ENCODE measurements at regions not wholly inside any gene's neighbourhood (a gene's known extent, or its start where the extent isn't known, plus 50 kb on each side); places are given as distances from the start of the nearest gene placed in this dataset.

- Histone ChIP-seq H3K9me3 (no peaks in the 10 kb centered on the region), H3K4me1 (peaks cover 0 to 12% (median 3%) of the 10 kb centered on the region in 4 donors), H3K27me3 (no peaks in the 10 kb centered on the region), H3K27ac (no peak overlapping the region), H3K4me3 (no peak overlapping the region), H3K36me3 (peaks cover 0 to 6% (median 0%) of the 10 kb centered on the region in 3 donors)
- DNase-seq (ENCODE audit: low spot score in 2 of 2), result no peak
- 52 to 58% methylated on average over 6 of the region's 6 CpGs for WGBS, 2 donors
- TF ChIP-seq POLR2A (IDR thresholded peaks at IDR 0.05) (no peak), CTCF (IDR thresholded peaks at IDR 0.05) (no peak), EP300 (IDR thresholded peaks at IDR 0.05) (no peak)
Measured at GRCh38 chr20:19833395-19833794, 75.3 kb downstream of the RIN2 start.

- H3K4me3 ChIP-seq, result no peak overlapping the region
- peaks cover 0 to 12% (median 0%) of the 10 kb centered on the region in 4 donors for H3K4me1 ChIP-seq
- DNase-seq (ENCODE audit: low spot score in 2 of 2), result no peak
- H3K27ac ChIP-seq, result no peak overlapping the region
- H3K36me3 ChIP-seq, result peaks cover 0 to 6% (median 0%) of the 10 kb centered on the region in 3 donors
- no peaks in the 10 kb centered on the region for H3K27me3 ChIP-seq
- no peaks in the 10 kb centered on the region for H3K9me3 ChIP-seq
- 57 to 68% methylated on average over 4 of the region's 4 CpGs for WGBS, 2 donors
- no peak for TF ChIP-seq EP300 (IDR thresholded peaks at IDR 0.05)
- TF ChIP-seq POLR2A (IDR thresholded peaks at IDR 0.05), result no peak
- TF ChIP-seq CTCF (IDR thresholded peaks at IDR 0.05), result no peak
Measured at GRCh38 chr20:19834287-19834686, 76.2 kb downstream of the RIN2 start.

GRCh38 chr20:19834783-19835182, 76.7 kb downstream of the RIN2 start:
- Histone ChIP-seq H3K4me1 (peaks cover 0 to 12% (median 0%) of the 10 kb centered on the region in 4 donors), H3K27ac (no peak overlapping the region), H3K27me3 (no peaks in the 10 kb centered on the region), H3K36me3 (peaks cover 0 to 6% (median 0%) of the 10 kb centered on the region in 3 donors), H3K9me3 (no peaks in the 10 kb centered on the region), H3K4me3 (no peak overlapping the region)
- WGBS, 2 donors, result 79 to 92% methylated on average over 1 of the region's 1 CpG
- TF ChIP-seq CTCF (IDR thresholded peaks at IDR 0.05) (no peak), POLR2A (IDR thresholded peaks at IDR 0.05) (no peak), EP300 (IDR thresholded peaks at IDR 0.05) (no peak)
- DNase-seq (ENCODE audit: low spot score in 2 of 2), result no peak

- Histone ChIP-seq H3K4me3 (no peak overlapping the region), H3K27ac (no peak overlapping the region), H3K9me3 (no peaks in the 10 kb centered on the region), H3K4me1 (peaks cover 0 to 12% (median 0%) of the 10 kb centered on the region in 4 donors), H3K27me3 (no peaks in the 10 kb centered on the region), H3K36me3 (peaks cover 0 to 12% (median 0%) of the 10 kb centered on the region in 3 donors)
- TF ChIP-seq CTCF (IDR thresholded peaks at IDR 0.05) (no peak), EP300 (IDR thresholded peaks at IDR 0.05) (no peak), POLR2A (IDR thresholded peaks at IDR 0.05) (no peak)
- DNase-seq (ENCODE audit: low spot score in 2 of 2), result no peak
- WGBS, 2 donors, result 54 to 58% methylated on average over 9 of the region's 9 CpGs
Measured at GRCh38 chr20:19835533-19836222, 77.6 kb downstream of the RIN2 start.

- Histone ChIP-seq H3K36me3 (peaks cover 0 to 19% (median 0%) of the 10 kb centered on the region in 3 donors), H3K9me3 (no peaks in the 10 kb centered on the region), H3K4me1 (peaks cover 0 to 9% (median 0%) of the 10 kb centered on the region in 4 donors), H3K27me3 (no peaks in the 10 kb centered on the region), H3K4me3 (no peak overlapping the region), H3K27ac (no peak overlapping the region)
- WGBS, 2 donors, result 70 to 75% methylated on average over 5 of the region's 5 CpGs
- DNase-seq (ENCODE audit: low spot score in 2 of 2), result no peak
- no peak for TF ChIP-seq POLR2A (IDR thresholded peaks at IDR 0.05)
- no peak for TF ChIP-seq CTCF (IDR thresholded peaks at IDR 0.05)
- no peak for TF ChIP-seq EP300 (IDR thresholded peaks at IDR 0.05)
Measured at GRCh38 chr20:19838468-19838867, 80.4 kb downstream of the RIN2 start.

Data from tibial nerve (tissue), 4 donors.